Fibroblast of upper back skin (primary cell): ENCODE measurements at regions not wholly inside any gene's neighbourhood (a gene's known extent, or its start where the extent isn't known, plus 50 kb on each side); places are given as distances from the start of the nearest gene placed in this dataset.
A peak's percentile ranks its signal among the peaks of the same experiment; 100 is the strongest.

ENCODE experiments used
- DNase-seq: peaks from one replicate; pipeline ENCODE4 v3.0.0-alpha.2; 2013

DNA sequence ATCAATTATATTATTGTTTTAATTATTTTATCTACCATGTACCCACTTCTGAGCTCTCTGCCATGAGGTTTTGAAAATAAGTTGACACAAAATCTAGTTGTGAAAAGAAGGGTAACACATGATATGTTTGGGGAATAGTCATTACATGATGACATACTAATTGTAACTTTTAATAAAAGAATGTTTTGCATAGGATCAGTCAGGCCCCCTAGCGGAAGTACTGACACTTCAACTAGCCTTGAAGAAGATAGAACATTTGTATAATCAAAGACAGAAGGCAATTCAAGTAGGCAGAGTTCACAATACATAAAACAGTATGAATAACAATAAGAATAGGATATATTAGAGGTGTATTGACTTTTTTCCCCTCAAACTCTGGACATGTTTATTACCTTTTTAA lies 1191.0 kb upstream of the AGA start:
- no peak for DNase-seq

DNA sequence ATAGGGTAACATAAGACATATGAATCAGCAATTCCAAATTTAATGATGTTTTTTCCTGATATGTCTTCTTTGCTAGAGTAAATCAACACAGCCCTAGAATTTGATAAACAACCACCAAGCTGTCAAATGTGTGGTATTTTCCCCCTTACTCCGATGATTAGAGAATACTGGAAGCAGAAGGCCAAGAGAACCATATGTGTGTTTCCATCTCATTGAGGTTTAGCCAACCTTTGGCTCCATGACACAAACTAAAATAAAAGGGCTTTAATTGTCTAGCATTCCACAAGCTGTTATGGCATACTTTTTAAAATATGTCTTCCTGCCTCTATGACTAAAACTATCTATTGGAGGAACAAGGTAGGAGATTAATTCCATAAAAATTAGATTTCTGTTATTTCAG lies 1222.4 kb upstream of the AGA start:
- no peak for DNase-seq

DNA sequence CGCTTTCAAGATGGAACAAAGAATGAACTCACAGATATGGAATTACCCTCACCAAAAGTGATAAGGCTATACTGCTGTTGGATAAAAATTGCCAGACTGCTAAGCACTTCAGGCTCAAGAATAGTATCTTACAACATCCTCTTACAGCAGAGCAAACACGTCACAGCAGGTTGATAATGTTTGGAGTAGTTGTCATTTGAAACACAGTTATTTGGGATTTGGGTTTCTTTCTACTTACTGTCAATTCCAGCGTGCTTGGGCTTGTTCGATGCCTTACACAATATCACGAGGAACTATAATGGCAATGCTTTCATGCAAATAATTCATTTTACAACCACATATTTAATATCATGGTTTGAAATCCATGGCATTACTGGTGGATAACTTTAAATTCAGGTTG lies 1223.7 kb upstream of the AGA start:
- no peak for DNase-seq

DNA sequence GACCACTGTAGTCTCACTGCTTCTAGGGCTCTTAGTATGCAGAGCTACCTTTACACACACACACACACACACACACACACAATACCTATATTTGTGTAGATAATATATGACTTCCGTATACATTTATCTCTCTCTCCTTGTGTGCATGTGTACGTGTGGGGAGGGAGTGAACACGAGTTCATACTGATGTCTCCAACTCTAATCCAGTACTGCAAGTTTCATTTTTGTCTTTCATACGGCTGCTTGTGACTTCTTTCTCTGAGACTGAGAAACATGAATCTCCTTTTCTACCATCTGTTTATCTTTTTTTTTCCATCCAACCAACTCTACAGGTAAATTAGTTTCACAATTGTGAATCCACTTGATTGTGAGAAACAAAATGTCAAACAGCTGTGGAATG lies 1229.5 kb upstream of the AGA start:
- DNase-seq = no peak

DNA sequence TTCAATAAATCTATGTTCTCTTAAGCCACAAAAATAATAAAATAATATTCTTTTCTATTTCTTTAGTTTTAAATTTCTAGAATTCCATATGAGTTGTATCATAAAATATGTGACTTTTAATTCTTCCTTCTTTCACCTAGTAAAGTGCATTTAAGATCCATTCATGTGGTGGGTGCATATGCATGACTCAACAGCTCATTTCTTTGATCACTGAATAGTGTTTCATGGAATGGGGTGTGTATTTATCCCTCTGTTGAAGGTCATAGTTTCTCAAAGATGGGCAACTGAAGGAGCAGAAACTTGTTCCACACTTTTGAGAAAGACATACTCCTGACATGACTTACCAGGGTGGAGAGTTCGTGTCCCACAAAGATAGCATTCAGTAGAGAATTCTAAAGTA lies 1230.3 kb upstream of the AGA start:
- DNase-seq = no peak

DNA sequence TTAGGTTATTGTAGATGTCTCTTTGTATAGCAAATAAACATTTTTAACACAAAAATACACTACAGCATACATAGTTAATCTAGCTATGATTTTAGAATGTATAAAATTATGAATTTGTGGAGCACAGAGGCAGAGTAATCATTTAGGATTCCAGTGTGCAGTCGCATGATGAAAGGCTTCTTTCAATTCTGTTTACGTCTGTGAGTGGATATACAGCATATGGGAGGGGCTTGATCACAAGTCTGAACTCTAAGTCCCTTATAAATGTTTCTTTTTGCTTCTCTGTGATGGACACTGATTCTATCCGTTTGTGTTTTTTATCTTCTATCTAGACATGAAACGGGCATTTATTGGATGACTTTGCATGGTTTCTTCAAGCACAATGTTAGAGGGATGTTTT lies 1239.6 kb upstream of the AGA start:
- DNase-seq = no peak

DNA sequence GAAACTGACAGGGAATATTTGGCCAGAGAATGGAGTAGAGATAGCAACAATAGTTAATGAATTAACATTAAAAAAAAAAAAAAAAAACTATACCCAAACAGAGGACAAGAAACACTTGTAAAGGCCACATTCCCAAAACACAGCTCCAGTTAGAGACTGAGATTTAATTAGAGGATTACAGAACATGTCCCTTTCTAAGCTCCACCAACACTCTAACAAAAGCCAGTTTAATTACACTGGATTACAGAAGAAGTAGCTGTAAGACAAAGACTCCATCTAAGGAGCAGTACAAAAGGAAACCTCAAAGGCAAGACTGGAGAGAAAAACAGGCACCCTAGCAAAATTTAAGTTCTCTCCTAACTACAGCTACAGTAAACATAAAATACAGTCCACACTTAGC lies 1247.7 kb upstream of the AGA start:
- DNase-seq = no peak

DNA sequence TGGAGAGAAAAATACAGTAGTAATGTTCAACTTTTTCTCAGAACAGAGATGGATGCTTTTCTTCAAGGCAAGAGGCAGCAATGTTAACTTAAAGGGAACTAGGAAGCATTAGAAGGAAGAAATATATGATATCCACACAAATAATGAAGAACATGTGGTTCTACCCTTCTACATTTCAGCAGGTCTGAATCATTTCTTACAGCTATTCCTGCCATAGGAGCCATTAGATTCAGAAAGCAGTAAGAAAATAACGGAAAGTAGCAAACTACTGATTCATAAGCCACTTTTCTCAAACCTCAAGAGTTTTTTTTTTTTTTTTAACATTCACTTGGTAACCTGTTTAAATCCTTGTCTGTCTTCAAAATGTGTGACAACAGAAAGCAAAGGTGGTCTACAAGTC lies 1251.6 kb upstream of the AGA start:
- peak; percentile 35 for DNase-seq

DNA sequence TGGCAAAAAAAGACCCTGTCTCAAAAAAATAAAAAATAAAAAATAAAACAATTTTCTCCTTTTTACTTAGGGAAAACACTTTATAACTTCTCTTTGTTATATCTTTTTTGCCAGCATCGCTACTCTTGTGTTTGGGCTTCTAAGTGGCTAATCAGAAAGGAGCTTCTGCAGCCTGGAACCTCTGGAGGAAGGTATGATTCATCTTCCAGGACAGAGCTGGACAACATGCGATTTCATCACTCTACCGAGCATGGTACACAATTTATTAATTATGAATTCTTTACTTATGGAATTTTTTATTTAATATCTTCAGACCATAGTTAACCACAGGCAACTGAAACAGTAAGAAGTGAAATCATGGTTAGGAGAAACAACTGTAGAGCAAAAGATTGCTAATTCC lies 1254.3 kb upstream of the AGA start:
- peak; percentile 8 for DNase-seq

DNA sequence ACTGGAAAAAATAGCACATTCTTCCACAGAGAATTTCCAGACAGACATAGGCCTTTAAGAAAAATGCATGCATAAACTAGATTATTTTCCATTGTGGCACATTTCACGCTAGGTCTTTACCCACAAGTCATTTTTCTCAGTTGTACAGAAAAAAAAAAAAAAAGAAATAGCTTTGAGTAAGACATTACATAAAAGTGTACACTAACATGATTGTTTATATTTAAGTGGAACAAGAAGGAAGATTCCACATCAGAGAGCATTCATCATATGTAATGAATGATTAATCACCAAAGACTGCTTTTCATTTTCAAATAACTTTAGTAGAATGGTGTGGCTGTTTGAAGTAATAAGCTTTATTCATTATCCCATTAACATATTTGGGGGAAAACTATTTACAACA lies 1270.2 kb upstream of the AGA start:
- DNase-seq = no peak

DNA sequence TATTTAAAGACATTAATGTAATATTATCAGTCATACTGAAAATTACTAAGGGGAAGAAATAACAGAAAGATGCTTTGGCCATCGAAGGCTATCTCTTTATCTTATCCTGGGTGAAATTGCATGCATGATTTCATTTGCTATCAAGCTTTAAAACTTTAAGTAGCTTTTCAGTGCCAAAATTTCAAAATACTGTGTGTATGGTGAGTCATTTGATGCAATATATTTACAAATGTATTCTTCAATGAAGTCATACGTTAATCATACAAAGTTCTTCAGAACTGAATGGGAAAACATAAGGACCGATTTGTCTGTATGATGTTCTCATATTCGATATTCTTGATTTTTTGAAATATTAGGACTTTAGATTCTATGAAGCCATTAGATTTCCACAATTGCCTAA lies 1295.8 kb upstream of the AGA start:
- DNase-seq = no peak

DNA sequence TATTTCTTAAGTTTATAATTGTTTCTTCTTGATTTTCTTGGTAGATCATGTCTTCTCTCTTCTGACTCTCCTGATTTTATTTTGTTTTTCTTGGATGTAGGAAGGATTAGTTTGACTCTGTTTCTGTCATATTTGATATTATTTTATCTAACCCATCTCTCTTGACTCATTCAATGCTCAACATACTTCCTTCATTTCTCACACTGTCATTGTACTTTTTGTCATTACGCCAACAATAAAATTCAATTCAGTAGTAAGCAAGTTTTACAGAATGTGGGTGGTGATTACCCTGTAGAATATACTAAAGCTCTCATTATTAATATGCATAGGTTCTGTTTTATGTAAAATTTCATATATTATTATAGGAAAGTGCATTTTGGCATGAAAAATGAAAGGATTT lies 1303.0 kb upstream of the AGA start:
- peak; percentile 7 for DNase-seq

DNA sequence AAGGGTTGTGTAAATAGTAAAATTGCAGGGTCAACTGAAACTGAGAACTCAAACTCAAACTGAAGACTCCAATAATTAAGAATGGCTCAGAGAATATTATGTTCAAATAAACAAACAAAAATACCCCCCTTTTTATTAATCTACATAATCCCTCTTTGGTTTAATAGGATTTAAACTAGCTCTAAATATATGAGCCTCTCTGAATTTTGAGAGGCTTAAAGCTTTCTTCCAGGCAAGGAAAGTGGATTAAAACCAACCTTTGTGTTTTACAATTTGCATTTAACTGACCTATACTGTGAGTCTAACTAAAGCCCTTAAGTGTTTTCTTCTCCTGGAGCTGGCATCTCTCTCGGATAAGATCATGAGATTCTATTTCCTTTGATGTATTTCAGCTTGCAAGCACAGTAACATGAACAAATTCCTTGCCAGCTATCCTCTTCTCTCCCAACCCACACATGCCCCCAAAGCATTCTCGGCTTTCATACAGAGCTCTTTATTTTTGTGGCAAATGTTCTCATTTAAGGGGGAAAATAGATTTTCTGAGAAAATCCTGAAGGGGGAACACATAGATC lies 1310.8 kb upstream of the AGA start:
- DNase-seq = no peak

DNA sequence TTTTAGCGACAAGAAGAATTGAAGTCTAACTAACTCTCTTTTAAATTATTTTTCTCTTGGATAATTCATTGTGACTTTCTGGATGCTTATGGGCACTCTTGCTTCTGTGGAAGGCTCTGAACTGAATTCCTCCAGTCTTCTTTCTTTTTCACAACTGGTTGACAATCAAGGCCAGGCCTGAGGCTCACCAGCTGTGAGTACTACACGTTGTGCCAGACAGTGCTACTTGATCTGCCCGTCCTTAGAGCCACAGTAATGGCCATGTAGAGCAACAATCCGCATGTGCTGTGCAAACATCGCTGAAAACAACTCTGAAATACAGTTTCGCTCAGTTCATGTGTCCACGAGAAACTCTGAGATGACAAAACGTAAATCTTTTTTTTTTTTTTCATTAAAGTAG lies 1336.3 kb upstream of the AGA start:
- DNase-seq = no peak

DNA sequence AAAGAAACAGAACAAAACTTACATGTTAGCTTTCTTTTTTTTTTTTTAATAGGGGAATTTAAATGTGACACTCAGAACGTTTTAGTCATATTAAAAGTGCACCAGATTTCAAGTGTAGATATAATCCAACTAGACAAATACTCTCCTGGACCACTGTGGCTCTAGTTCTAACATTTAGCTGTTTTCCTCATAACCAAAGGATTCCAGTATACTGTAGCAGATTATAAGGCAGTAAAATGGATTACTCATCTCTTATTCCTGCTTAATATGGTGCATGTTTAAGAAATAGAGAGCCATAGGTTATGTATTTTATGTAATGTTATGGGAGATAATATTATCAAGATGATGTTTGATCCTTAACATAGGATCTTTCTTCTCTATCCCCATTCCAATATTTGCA lies 1339.5 kb upstream of the AGA start:
- DNase-seq = no peak

DNA sequence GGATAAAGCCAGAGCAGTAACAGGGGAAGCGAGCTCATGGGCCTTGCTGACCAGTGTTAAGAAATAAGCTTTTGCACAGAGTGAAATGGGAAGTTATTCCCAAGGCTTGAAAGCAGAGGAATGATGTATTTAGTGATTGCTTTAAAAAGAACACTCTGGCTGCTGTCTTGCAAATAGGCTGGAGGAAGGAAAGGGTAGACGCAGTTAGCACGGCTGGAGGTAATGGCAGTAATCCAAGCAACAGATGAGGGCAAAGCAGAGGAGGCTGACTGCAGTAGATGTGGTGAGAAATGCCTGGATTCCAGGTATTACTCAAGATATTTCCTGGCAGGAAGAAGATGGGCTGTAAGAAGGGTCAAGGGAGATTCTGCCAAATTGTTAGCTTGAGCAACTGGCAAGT lies 1342.3 kb upstream of the AGA start:
- DNase-seq = peak; percentile 6

DNA sequence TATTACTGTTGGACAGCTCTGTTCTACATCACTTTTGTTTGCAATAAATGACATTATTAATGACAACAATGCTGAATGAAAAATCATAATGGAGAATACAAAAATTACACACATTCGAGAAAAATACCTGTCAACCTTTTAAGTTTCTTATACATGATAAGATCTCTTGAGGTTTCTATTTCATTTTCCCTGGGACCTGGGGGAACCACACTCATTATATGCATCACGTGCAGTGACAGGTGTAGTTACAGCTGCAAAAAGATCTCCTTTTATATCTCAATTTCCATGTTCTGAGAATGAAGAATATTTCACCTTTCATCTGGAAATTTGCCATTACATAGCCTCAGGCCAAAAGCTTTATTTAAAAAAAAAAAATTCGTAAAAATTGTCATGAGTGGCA lies 1347.0 kb upstream of the AGA start:
- DNase-seq = no peak

DNA sequence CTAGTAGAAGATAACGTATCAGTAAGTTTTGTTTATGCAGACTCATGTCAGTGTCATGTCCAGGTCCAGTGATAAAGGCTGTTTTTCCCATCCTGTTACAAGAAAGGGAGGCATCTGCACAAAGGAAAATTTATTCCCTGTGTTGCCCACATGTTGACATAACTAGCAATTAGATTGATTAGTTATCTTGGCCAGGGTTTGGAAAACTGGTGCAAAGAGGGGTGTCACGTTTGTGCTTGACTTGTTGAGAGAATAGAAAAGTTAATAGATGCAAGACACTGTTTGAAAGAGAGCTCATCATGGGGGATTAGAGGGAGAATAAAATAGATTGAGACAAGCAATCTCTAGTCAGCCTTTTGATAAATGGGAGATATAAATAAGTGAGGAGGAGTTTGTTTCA lies 1357.0 kb upstream of the AGA start:
- no peak for DNase-seq

DNA sequence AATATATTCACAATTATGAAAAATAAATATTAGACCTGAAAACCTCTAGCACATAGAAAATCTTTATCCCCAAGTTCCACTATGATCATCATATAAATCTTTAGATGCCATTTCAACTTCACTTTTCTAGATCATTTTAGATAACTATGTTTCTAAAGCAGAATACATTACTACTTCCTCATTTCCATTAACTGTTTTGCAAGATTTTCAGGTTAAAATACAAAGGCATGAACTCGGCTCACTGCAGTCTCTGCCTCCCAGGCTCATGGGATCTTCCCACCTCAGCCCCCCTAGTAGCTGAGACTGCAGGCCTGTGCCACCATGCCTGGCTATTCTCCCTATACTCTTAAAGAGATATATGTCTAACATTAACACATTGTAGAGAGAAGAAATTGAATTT lies 1365.9 kb upstream of the AGA start:
- no peak for DNase-seq

DNA sequence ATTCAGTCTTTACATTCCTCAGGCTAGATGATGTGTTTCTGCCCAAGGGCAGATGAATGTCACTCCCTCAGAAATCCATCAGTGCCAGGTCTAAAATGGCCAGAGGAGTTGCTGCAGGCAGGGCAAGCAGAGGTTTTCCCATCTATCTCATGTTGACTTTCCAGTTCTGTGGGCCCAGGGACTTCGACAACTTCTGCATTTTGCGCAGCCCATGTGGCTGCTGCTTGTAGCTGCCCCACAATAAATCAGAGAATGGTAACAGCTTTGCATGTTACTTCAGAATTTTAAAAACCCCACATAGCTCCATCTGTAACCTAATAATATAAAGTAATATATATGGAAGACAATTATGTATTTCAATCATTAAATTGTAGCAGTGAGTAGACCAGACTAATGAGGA lies 1367.7 kb upstream of the AGA start:
- no peak for DNase-seq

DNA sequence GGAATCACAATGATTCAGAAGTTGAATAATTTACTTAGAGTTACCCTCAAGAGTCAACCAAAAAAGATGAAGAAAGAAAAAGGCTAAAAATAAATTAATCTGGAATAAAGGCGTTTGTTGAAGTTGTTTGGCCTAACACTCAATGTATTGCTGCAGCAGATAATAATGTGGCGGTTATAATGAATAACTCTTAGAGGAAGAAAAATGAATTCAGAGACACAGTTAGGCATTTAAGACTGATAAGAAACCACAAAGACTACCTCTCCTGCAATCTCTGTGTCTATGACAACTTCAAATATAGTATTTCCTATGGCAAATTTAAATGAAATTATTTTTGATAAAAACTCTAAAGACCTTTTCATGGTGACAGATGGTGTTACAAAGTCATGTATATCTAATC lies 1369.1 kb upstream of the AGA start:
- no peak for DNase-seq

DNA sequence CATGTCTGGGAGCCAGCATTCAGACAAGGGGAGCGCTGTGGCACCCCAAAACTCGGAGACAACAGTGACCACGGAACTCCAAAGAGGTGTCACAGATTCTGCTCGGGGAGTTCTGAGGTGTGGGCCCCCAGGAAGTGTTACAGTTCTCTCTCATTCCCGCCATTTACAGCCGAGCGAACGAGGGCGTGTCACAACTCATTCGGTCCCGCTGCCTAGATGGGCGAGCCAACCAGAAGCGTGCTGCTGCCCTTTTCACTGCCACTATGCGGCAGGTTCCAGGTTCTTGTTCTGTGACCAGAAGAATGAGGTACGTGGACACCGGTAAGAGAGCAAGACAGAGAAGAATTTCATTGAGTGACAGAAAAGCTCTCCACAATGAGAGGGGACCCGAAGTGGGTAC lies 1370.6 kb upstream of the AGA start:
- DNase-seq = no peak

DNA sequence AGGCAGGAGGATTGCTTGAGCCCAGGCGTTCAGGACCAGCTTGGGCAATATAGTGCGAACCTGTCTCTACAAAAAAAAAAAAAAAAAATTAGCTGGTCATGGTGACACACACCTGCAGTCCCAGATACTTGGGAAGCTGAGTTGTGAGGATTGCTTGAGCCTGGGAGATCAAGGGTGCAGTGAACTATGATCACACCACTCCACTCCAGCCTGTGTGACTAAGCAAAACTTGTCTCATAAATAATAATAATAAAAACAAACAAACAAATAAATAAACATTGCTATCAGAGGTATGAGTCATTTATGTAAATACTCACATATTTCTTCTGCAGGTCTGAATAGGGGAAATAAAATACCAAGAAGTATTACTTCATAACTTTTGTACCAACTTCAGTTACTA lies 1372.7 kb upstream of the AGA start:
- no peak for DNase-seq

DNA sequence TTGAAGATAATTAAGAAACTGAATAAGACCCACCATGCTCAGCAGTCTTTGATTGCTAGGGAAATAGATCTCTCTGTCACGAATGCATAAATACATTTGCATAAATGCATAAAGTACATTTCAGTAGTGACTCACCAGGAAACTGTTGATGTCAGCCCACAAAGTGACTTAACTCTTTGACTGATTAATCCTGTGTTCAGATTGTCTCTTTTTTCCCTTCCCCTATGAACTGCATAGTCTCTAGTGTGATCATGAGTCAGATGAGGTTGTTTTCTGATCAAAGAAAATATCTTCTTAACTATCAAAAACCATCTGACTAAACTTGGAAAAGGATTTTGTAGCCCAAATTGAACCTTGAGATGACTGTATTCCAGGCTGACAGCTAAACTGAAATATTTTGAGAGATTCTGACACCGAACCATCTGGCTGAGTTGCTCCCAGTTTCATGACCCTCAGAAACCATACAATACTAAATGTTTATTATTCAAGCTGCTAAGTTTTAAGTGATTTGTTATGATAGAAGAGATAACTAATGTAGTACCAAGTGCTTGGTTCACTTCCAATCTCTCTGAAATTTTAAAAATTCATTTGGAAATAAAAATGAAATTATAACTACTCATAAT lies 1381.5 kb upstream of the AGA start:
- DNase-seq = peak; percentile 29

DNA sequence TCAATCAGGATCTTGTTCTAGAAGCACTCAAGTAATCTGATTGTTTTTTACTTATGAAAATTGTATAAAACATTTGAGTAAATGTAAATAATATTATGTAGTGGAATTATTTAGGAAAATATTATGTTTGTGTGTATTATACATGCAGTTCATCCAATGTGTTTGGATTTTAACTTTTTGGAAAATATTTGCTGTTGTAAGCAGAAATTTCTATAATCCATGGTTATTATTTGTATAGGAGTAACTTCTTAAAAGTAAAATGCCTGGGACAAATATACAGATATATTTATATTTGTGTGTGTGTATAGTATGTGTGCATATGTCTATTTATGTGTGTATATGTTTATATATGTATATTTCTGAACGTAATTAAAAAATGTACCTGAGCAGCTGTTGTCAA lies 1394.6 kb upstream of the AGA start:
- DNase-seq = no peak

DNA sequence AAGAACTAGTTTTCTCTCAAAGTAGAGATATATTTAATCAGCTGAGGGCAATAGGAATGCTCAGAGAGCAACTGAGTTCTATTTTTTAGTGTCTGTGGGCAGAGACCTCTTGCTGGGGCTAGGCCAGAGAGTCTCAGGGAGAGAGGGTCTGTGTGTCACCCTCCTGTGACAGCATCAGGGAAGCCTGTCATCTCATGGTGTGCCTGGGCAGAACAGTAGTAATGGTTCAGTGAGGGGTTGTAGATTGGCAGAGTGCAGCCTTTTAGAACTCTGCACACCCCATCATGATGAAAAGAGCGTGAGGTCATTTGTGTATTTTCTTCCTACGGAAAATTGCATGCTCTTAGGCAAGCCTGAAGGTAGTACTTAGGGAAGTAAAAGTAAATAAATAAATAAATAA lies 1396.5 kb upstream of the AGA start:
- no peak for DNase-seq
